Mesothelial cell of epicardium (in vitro differentiated cells): ENCODE measurements at regions not wholly inside any gene's neighbourhood (a gene's known extent, or its start where the extent isn't known, plus 50 kb on each side); places are given as distances from the start of the nearest gene placed in this dataset.

Source experiments
- DNase-seq, 2 experiments: peaks; one replicate each; pipeline ENCODE4 v3.0.0; 2021; ENCODE audit warnings: low spot score in 2 of 2; ENCODE audit not compliant: unreplicated experiment in 2 of 2
- H3K27ac Mint-ChIP-seq: 2 replicates; pipeline ENCODE4 v1.8.0; 2021; ENCODE audit warnings: mixed read lengths
- H3K27me3 Mint-ChIP-seq: 2 replicates; pipeline ENCODE4 v1.8.0; 2021; ENCODE audit warnings: low read depth, mixed read lengths
- H3K36me3 Mint-ChIP-seq: 2 replicates; pipeline ENCODE4 v1.8.0; 2021; ENCODE audit warnings: mixed read lengths
- H3K4me1 Mint-ChIP-seq: 2 replicates; pipeline ENCODE4 v1.8.0; 2021; ENCODE audit warnings: mixed read lengths
- H3K4me3 Mint-ChIP-seq: 2 replicates; pipeline ENCODE4 v1.8.0; 2021; ENCODE audit warnings: mild to moderate bottlenecking, moderate library complexity, mixed read lengths
- H3K9me3 Mint-ChIP-seq: 2 replicates; pipeline ENCODE4 v1.8.0; 2021; ENCODE audit warnings: mixed read lengths
- CTCF ChIP-seq: fragments of 200-600 bp; sonication (generic); IDR thresholded peaks from one replicate; pipeline ENCODE4 v1.5.0; 2021; ENCODE audit warnings: antibody characterized with exemption; ENCODE audit not compliant: unreplicated experiment

DNA sequence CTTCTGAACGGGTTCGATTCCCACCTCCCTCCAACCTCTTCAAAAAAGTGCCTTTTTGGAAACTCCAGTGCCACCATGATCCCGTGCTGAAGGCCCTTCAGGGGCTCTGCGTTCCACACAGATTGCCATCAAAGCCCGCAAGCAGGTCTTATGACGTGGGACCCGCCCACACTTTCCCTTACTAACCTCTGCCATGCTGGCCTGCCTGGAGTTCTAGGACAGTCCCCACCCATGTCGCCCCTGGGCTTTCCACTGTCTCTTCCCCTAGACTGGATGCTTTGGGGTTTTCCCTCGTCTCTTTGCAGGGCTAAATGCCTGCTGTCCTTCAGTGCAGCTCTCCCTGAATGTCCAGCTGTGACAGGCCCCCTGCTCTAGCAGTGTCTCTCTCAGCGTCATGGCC lies 313.7 kb upstream of the ATP10A start:
- Mint-ChIP-seq H3K27ac (no peak overlapping the region), H3K4me3 (no peak overlapping the region), H3K27me3 (peaks cover 2% of the 10 kb centered on the region), H3K9me3 (no peaks in the 10 kb centered on the region), H3K36me3 (no peaks in the 10 kb centered on the region), H3K4me1 (no peaks in the 10 kb centered on the region)
- no peak for DNase-seq
- TF ChIP-seq CTCF, result no peak

DNA sequence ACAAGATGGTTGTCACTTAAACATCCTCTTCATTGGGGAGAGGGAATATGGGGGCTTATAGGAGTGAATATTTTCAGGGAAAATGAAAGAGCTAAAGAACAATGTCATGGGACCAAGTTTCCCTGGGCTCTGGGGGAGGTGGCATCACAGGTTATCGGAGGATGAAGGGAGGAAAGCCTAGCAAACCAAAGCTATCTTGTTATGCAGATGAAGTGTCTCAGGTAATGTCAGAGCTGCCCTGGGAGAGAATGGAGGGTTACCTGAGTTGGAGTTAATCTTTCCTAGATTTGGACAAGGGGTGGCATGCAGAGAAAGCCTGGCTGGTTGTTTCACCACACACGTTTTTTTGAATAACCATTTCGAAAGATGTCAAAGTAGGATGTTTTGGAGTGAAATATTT lies 308.1 kb upstream of the ATP10A start:
- H3K9me3 Mint-ChIP-seq, result no peaks in the 10 kb centered on the region
- no peaks in the 10 kb centered on the region for H3K36me3 Mint-ChIP-seq
- H3K4me3 Mint-ChIP-seq, result no peak overlapping the region
- no peak overlapping the region for H3K27ac Mint-ChIP-seq
- H3K4me1 Mint-ChIP-seq, result no peaks in the 10 kb centered on the region
- H3K27me3 Mint-ChIP-seq, result peaks cover 11% of the 10 kb centered on the region
- DNase-seq, result no peak
- no peak for TF ChIP-seq CTCF

GRCh38 chr15:26166429-26166828 lies 303.3 kb upstream of the ATP10A start:
- H3K27me3 Mint-ChIP-seq, result peaks cover 14% of the 10 kb centered on the region
- H3K9me3 Mint-ChIP-seq, result no peaks in the 10 kb centered on the region
- no peaks in the 10 kb centered on the region for H3K4me1 Mint-ChIP-seq
- H3K36me3 Mint-ChIP-seq, result no peaks in the 10 kb centered on the region
- DNase-seq, result no peak
- TF ChIP-seq CTCF, result no peak
- H3K27ac Mint-ChIP-seq, result no peak overlapping the region
- H3K4me3 Mint-ChIP-seq, result no peak overlapping the region

DNA sequence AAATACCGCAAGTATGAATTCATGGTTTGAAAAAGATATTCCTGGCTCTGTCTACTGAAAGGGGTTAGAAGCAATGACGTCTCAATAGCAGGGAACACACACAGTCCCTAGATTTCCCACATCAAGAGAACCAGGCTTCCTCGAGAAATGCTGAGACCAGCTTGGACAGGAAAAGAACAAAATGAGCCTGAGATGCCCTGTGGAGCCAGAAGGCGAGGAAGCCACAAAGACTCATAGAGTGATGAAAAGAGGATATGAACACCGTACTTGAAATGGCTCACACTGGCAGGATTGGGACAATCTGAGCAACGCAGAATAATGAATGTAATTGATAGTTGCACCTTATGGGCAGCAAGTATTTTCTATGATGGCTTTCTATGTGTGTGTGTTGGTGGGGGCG lies 302.4 kb upstream of the ATP10A start:
- no peak for DNase-seq
- Mint-ChIP-seq H3K4me3 (no peak overlapping the region), H3K36me3 (no peaks in the 10 kb centered on the region), H3K27me3 (peaks cover 8% of the 10 kb centered on the region), H3K27ac (no peak overlapping the region), H3K9me3 (no peaks in the 10 kb centered on the region), H3K4me1 (no peaks in the 10 kb centered on the region)
- TF ChIP-seq CTCF, result no peak

DNA sequence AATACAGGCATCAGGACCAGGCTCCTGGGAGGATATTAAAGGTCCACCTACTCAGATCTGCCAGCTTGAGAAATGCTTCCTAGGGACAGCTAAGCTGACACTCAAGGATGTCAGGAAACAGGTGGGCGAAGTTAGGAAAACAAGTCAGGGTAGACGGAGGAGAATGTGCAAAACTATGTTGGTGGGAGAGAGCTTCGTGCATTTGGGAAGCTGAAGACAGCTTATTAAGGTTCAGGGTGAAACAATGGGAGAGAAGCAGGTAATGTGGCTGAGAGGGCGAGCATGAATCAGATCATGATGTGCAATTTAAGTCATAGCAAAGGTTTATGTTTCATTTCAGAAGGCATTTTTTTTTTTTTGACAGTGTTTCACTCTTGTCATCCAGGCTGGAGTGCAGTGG lies 297.2 kb upstream of the ATP10A start:
- H3K27ac Mint-ChIP-seq, result no peak overlapping the region

More for the DNA sequence above, 297.2 kb upstream of the ATP10A start:
- no peak for DNase-seq
- no peak for TF ChIP-seq CTCF
- Mint-ChIP-seq H3K4me3 (no peak overlapping the region), H3K36me3 (no peaks in the 10 kb centered on the region), H3K4me1 (no peaks in the 10 kb centered on the region), H3K27me3 (peaks cover 15% of the 10 kb centered on the region), H3K9me3 (no peaks in the 10 kb centered on the region)
